SK-N-SH (cell line): ENCODE measurements at regions not wholly inside any gene's neighbourhood (a gene's known extent, or its start where the extent isn't known, plus 50 kb on each side); places are given as distances from the start of the nearest gene placed in this dataset.

ENCODE experiments used
- CTCF ChIA-PET: fragments of 300-600, 350-600 bp; formaldehyde crosslinking; extraction: SDS; loops from one replicate; lab custom pipeline; 2021; lab: Yijun Ruan, JAX
- POLR2A ChIA-PET: fragments of 350-600 bp; sonication (Branson Sonifier 250); formaldehyde crosslinking; extraction: SDS; loops from one replicate; lab custom pipeline; 2020; ENCODE audit warnings: antibody characterized with exemption, inconsistent platforms; lab: Yijun Ruan, JAX
- DNase-seq: peaks from one replicate; pipeline ENCODE4 v3.0.0; 2012
- H2AFZ ChIP-seq: fragments of 200-600 bp; sonication (generic); 2 replicates; pipeline ENCODE4 v1.8.1; 2016; ENCODE audit warnings: antibody characterized with exemption, mild to moderate bottlenecking, low read depth
- H3F3A ChIP-seq: fragments of 200-600 bp; sonication (generic); replicated peaks from 2 replicates; pipeline ENCODE3; 2016; ENCODE audit warnings: antibody characterized with exemption, mild to moderate bottlenecking; ENCODE audit not compliant: insufficient read depth
- H3K27ac ChIP-seq, 2 experiments: fragments of 200-500 bp in 1 of 2; fragments of 200-600 bp in 1 of 2; sonication (Bioruptor generic) in 1 of 2; sonication (generic), shearing (Covaris generic) in 1 of 2; 2 replicates each; pipeline versions ENCODE4 v1.5.1 to v1.6.1; 2014 to 2016; ENCODE audit warnings: low read depth in 2 of 2, inconsistent platforms in 1 of 2, low read length in 1 of 2, mild to moderate bottlenecking in 1 of 2, mixed read lengths in 1 of 2
- H3K27me3 ChIP-seq: fragments of 200-600 bp; sonication (generic), shearing (Covaris generic); 2 replicates; pipeline ENCODE4 v1.6.1; 2016; ENCODE audit warnings: mixed run types; ENCODE audit not compliant: insufficient read depth
- H3K36me3 ChIP-seq, 2 experiments: fragments of 200-500 bp in 1 of 2; fragments of 200-600 bp in 1 of 2; sonication (Bioruptor generic) in 1 of 2; sonication (generic) in 1 of 2; replicated peaks in 1 of 2; 2 replicates each; pipeline versions ENCODE3 to v1.5.1; 2014 to 2016; ENCODE audit warnings: low read length in 1 of 2, mild to moderate bottlenecking in 1 of 2; ENCODE audit not compliant: insufficient read depth in 2 of 2, control insufficient read depth in 1 of 2
- H3K4me1 ChIP-seq, 2 experiments: fragments of 200-500 bp in 1 of 2; fragments of 200-600 bp in 1 of 2; sonication (Bioruptor generic) in 1 of 2; sonication (generic), shearing (Covaris generic) in 1 of 2; 2 replicates each; pipeline versions ENCODE4 v1.5.1 to v1.6.1; 2014 to 2016; ENCODE audit warnings: low read depth in 1 of 2, low read length in 1 of 2, mixed run types in 1 of 2; ENCODE audit not compliant: insufficient read depth in 2 of 2, control insufficient read depth in 1 of 2
- H3K4me2 ChIP-seq: fragments of 200-600 bp; sonication (generic), shearing (Covaris generic); 2 replicates; pipeline ENCODE4 v1.6.1; 2017; ENCODE audit warnings: mixed run types
- H3K4me3 ChIP-seq, 2 experiments: fragments of 200-500 bp in 1 of 2; fragments of 200-600 bp in 1 of 2; sonication (Bioruptor generic) in 1 of 2; sonication (generic), shearing (Covaris generic) in 1 of 2; 2 replicates each; pipeline versions ENCODE4 v1.5.1 to v1.8.1; 2014 to 2016; ENCODE audit warnings: low read depth in 2 of 2, inconsistent platforms in 1 of 2, low read length in 1 of 2, mild to moderate bottlenecking in 1 of 2, mixed read lengths in 1 of 2, moderate library complexity in 1 of 2
- H3K79me2 ChIP-seq: fragments of 200-600 bp; sonication (generic); 2 replicates; pipeline ENCODE4 v1.8.1; 2017; ENCODE audit warnings: mild to moderate bottlenecking; ENCODE audit not compliant: insufficient read depth
- H3K9ac ChIP-seq: fragments of 200-600 bp; sonication (generic); 2 replicates; pipeline ENCODE4 v1.6.1; 2017; ENCODE audit warnings: mixed run types
- H3K9me2 ChIP-seq: fragments of 200-600 bp; sonication (generic); 2 replicates; pipeline ENCODE4 v1.6.1; 2017; ENCODE audit warnings: mixed run types
- H3K9me3 ChIP-seq: fragments of 200-600 bp; sonication (generic); 2 replicates; pipeline ENCODE4 v1.6.1; 2017; ENCODE audit warnings: mixed run types, mild to moderate bottlenecking, moderate library complexity
- H4K20me1 ChIP-seq: fragments of 200-600 bp; sonication (generic); 2 replicates; pipeline ENCODE4 v1.6.1; 2017; ENCODE audit warnings: mild to moderate bottlenecking, mixed run types; ENCODE audit not compliant: insufficient read depth
- FOXM1 ChIP-seq: IDR thresholded peaks from 2 replicates; pipeline ENCODE4 v1.4.0; 2012; ENCODE audit warnings: low read depth, mild to moderate bottlenecking
- GABPA ChIP-seq: IDR thresholded peaks from 2 replicates; pipeline ENCODE4 v1.4.0; 2012; ENCODE audit warnings: low read depth, mild to moderate bottlenecking
- GATA2 ChIP-seq: sonication (generic); formaldehyde crosslinking; IDR thresholded peaks from 2 replicates; pipeline ENCODE4 v1.5.0; 2020; ENCODE audit warnings: mild to moderate bottlenecking, missing genetic modification reagents
- JUND ChIP-seq: IDR thresholded peaks from 2 replicates; pipeline ENCODE4 v1.4.0; 2012
- MAX ChIP-seq: IDR thresholded peaks from 2 replicates; pipeline ENCODE4 v1.4.0; 2012; ENCODE audit warnings: low read depth
- NFIC ChIP-seq: IDR thresholded peaks from 2 replicates; pipeline ENCODE4 v1.4.0; 2012; ENCODE audit warnings: borderline replicate concordance
- NRF1 ChIP-seq: IDR thresholded peaks from 2 replicates; pipeline ENCODE4 v1.6.1; 2012; ENCODE audit warnings: low read depth, mild to moderate bottlenecking, low read length
- POLR2AphosphoS5 ChIP-seq: IDR thresholded peaks from 2 replicates; pipeline ENCODE4 v1.6.1; 2012; ENCODE audit warnings: low read depth, low read length
- RCOR1 ChIP-seq: fragments of 150-350 bp; IDR thresholded peaks from 2 replicates; pipeline ENCODE4 v1.6.1; 2017; ENCODE audit warnings: antibody characterized with exemption, low read length
- REST ChIP-seq: IDR thresholded peaks from 2 replicates; pipeline ENCODE4 v1.6.1; 2012; ENCODE audit warnings: mild to moderate bottlenecking, low read depth, low read length, moderate library complexity
- SIN3A ChIP-seq: IDR thresholded peaks from 2 replicates; pipeline ENCODE4 v1.6.1; 2012; ENCODE audit warnings: low read depth, mild to moderate bottlenecking, low read length, moderate library complexity, borderline replicate concordance
- TAF1 ChIP-seq: IDR thresholded peaks from 2 replicates; pipeline ENCODE4 v1.6.1; 2012; ENCODE audit warnings: low read depth, mild to moderate bottlenecking, low read length, moderate library complexity, borderline replicate concordance
- USF1 ChIP-seq: IDR thresholded peaks from 2 replicates; pipeline ENCODE4 v1.4.0; 2012; ENCODE audit warnings: low read depth, borderline replicate concordance
- USF2 ChIP-seq: fragments of 150-350 bp; IDR thresholded peaks from 2 replicates; pipeline ENCODE4 v1.6.1; 2017; ENCODE audit warnings: antibody characterized with exemption, low read length, low read depth, borderline replicate concordance
- YY1 ChIP-seq: IDR thresholded peaks from 2 replicates; pipeline ENCODE4 v1.4.0; 2012; ENCODE audit warnings: low read depth, mild to moderate bottlenecking
- WGBS: methylation state at CpG from one replicate; pipeline ENCODE4 v1.1.6; 2017; ENCODE audit warnings: low lambda C conversion rate; 5-methylcytosine and 5-hydroxymethylcytosine counted together
- TF ChIP-seq, protein P1 (sequence below): fragments of 150-350 bp; IDR thresholded peaks from 2 replicates; pipeline ENCODE4 v1.6.1; 2016; ENCODE audit warnings: mild to moderate bottlenecking, low read depth, low read length
- TF ChIP-seq, protein P2 (sequence below): fragments of 200-600 bp; sonication (generic); IDR thresholded peaks from 2 replicates; pipeline ENCODE4 v1.6.1; 2017; ENCODE audit warnings: antibody characterized with exemption, mild to moderate bottlenecking, moderate library complexity

GRCh38 chr5:164934039-164934438, 1428.6 kb downstream of the MAT2B start:
- no peaks in the 10 kb centered on the region for H3K36me3 ChIP-seq
- H3K9ac ChIP-seq, result no peak overlapping the region
- no peaks in the 10 kb centered on the region for H4K20me1 ChIP-seq
- no peak for DNase-seq
- POLR2A ChIA-PET, result no interaction called here
- 40% methylated on average over 6 of the region's 7 CpGs for WGBS
- no peak overlapping the region for H3K4me3 ChIP-seq
- H3K4me2 ChIP-seq, result no peak overlapping the region
- TF ChIP-seq YY1, result no peak
- TF ChIP-seq USF1, result no peak
- TF ChIP-seq, protein P1, sequence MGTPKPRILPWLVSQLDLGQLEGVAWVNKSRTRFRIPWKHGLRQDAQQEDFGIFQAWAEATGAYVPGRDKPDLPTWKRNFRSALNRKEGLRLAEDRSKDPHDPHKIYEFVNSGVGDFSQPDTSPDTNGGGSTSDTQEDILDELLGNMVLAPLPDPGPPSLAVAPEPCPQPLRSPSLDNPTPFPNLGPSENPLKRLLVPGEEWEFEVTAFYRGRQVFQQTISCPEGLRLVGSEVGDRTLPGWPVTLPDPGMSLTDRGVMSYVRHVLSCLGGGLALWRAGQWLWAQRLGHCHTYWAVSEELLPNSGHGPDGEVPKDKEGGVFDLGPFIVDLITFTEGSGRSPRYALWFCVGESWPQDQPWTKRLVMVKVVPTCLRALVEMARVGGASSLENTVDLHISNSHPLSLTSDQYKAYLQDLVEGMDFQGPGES, result no peak
- TF ChIP-seq GABPA, result no peak
- no peak for TF ChIP-seq JUND
- TF ChIP-seq NFIC, result no peak
- no peak for TF ChIP-seq TAF1
- TF ChIP-seq GATA2, result no peak
- TF ChIP-seq SIN3A, result no peak
- TF ChIP-seq, protein P2, sequence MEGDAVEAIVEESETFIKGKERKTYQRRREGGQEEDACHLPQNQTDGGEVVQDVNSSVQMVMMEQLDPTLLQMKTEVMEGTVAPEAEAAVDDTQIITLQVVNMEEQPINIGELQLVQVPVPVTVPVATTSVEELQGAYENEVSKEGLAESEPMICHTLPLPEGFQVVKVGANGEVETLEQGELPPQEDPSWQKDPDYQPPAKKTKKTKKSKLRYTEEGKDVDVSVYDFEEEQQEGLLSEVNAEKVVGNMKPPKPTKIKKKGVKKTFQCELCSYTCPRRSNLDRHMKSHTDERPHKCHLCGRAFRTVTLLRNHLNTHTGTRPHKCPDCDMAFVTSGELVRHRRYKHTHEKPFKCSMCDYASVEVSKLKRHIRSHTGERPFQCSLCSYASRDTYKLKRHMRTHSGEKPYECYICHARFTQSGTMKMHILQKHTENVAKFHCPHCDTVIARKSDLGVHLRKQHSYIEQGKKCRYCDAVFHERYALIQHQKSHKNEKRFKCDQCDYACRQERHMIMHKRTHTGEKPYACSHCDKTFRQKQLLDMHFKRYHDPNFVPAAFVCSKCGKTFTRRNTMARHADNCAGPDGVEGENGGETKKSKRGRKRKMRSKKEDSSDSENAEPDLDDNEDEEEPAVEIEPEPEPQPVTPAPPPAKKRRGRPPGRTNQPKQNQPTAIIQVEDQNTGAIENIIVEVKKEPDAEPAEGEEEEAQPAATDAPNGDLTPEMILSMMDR, result no peak
- TF ChIP-seq, all 33 proteins: peak for 0
- Histone ChIP-seq H3K9me3 (no peaks in the 10 kb centered on the region), H3F3A (no peaks in the 10 kb centered on the region), H3K4me1 (no peaks in the 10 kb centered on the region), H2AFZ (no peak overlapping the region), H3K79me2 (no peaks in the 10 kb centered on the region), H3K27ac (no peak overlapping the region), H3K9me2 (no peaks in the 10 kb centered on the region), H3K27me3 (no peaks in the 10 kb centered on the region)
- CTCF ChIA-PET, result no interaction called here

DNA sequence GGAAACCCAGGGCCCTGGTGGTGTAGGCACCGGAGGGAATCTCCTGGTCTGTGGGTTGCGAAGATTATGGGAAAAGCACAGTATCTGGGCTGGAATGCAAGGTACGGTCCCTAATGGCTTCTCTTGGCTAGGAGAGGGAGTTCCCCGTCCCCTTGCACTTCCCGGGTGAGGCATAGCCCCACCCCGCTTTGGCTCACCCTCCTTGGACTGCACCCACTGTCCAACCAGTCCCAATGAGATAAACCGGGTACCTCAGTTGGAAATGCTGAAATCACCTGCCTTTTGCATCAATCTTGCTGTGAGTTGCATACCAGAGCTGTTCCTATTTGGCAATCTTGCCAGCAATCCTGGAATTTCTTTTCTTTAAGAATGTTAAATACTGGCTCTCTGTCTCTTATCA, 1429.1 kb downstream of the MAT2B start:
- Histone ChIP-seq H3K36me3 (no peaks in the 10 kb centered on the region), H3K9me3 (no peaks in the 10 kb centered on the region), H3K27ac (no peak overlapping the region), H3K9ac (no peak overlapping the region), H3K79me2 (no peaks in the 10 kb centered on the region), H3K9me2 (no peaks in the 10 kb centered on the region), H3F3A (no peaks in the 10 kb centered on the region), H3K4me2 (no peak overlapping the region), H2AFZ (no peak overlapping the region), H3K4me3 (no peak overlapping the region), H3K4me1 (no peaks in the 10 kb centered on the region), H3K27me3 (no peaks in the 10 kb centered on the region)
- ChIA-PET POLR2A (no interaction called here), CTCF (no interaction called here)
- 29% methylated on average over 7 of the region's 7 CpGs for WGBS
- DNase-seq, result no peak
- TF ChIP-seq GATA2 (no peak), FOXM1 (no peak), REST (no peak), RCOR1 (no peak), TAF1 (no peak), NRF1 (no peak), USF2 (no peak), POLR2AphosphoS5 (no peak), NFIC (no peak), JUND (no peak), MAX (no peak)
- TF ChIP-seq, protein P2, result no peak
- TF ChIP-seq, all 33 proteins: peak for 0
- H4K20me1 ChIP-seq, result no peaks in the 10 kb centered on the region
